Thymus (tissue), 11 donors: ENCODE measurements at regions not wholly inside any gene's neighbourhood (a gene's known extent, or its start where the extent isn't known, plus 50 kb on each side); places are given as distances from the start of the nearest gene placed in this dataset.

Experiments used
- DNase-seq, 9 donors: peaks; one replicate each; pipeline ENCODE4 v3.0.0-alpha.2; 2013; ENCODE audit warnings: low spot score in 9 of 9, low read depth in 6 of 9, missing footprints in 1 of 9
- H3K27ac ChIP-seq, 2 donors: one replicate each; pipeline ENCODE4 v1.5.1; 2013; ENCODE audit warnings: control low read depth in 1 of 2, low read depth in 1 of 2, low read length in 1 of 2, mild to moderate bottlenecking in 1 of 2, moderate library complexity in 1 of 2
- H3K27me3 ChIP-seq, 2 donors: one replicate each; pipeline ENCODE4 v1.5.1; 2013; ENCODE audit warnings: low read length in 1 of 2; ENCODE audit not compliant: control insufficient read depth in 2 of 2, insufficient read depth in 1 of 2
- H3K36me3 ChIP-seq, 2 donors: one replicate each; pipeline ENCODE4 v1.5.1; 2013; ENCODE audit warnings: low read length in 1 of 2, mild to moderate bottlenecking in 1 of 2, moderate library complexity in 1 of 2; ENCODE audit not compliant: control insufficient read depth in 2 of 2, insufficient read depth in 2 of 2
- H3K4me1 ChIP-seq, 2 donors: one replicate each; pipeline ENCODE4 v1.5.1; 2013; ENCODE audit warnings: low read length in 2 of 2; ENCODE audit not compliant: control insufficient read depth in 2 of 2, insufficient read depth in 2 of 2
- H3K4me3 ChIP-seq, 2 donors: one replicate each; pipeline ENCODE4 v1.5.1; 2013; ENCODE audit warnings: low read length in 2 of 2, control low read depth in 1 of 2, mild to moderate bottlenecking in 1 of 2
- H3K9me3 ChIP-seq, 2 donors: one replicate each; pipeline ENCODE4 v1.5.1; 2013; ENCODE audit warnings: low read length in 1 of 2, mild to moderate bottlenecking in 1 of 2; ENCODE audit not compliant: control insufficient read depth in 2 of 2, insufficient read depth in 1 of 2
- WGBS: extraction: QIAGEN DNeasy Blood & Tissue Kit; methylation state at CpG from one replicate; pipeline ENCODE4 v1.1.7; 2013; 5-methylcytosine and 5-hydroxymethylcytosine counted together
- donor health status: healthy.

DNA sequence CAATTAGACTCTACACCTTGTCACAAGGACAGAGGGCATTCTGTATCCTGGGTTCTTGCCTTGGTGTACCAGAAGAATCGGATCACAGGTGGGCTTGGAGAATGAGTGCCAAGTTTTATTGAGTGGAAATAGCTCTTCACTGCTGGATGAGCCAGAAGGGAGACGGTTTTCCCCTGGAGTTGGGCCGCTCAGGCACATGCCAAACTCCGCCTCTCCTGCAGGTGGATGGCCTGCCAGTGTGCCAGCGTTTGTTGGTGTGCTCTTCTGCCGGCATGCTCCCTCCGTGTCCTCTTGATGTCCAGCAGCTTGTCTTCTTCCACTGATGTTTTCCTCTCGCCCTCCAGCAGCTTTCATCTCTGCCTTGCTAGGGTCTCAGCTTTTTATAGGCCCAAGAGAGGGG, 115.5 kb upstream of the RAB27B start:
- peak overlapping the region; percentile 9 to 26 for H3K27ac ChIP-seq
- 79% methylated on average over 8 of the region's 8 CpGs for WGBS
- no peaks in the 10 kb centered on the region for H3K36me3 ChIP-seq
- H3K9me3 ChIP-seq = no peaks in the 10 kb centered on the region
- no peak for DNase-seq
- H3K4me3 ChIP-seq = no peak overlapping the region
- peaks cover 0 to 19% of the 10 kb centered on the region in 2 donors for H3K4me1 ChIP-seq
- no peaks in the 10 kb centered on the region for H3K27me3 ChIP-seq

DNA sequence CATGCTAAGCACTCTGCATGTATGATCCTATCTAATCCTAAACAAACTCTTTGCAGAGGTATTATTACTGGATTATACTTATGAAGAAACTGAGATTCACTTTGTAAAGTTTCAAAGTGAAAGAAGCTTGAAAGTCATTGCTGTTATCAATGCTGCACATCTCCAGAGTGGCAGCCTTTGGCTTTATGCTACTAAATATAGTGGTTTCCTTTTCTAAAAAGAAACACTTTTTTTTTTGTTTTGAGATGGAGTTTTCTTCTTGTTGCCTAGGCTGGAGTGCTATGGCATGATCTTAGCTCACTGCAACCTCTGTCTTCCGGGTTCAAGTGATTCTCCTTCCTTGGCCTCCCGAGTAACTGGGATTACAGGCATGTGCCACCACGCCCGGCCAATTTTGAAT, 114.9 kb upstream of the RAB27B start:
- Histone ChIP-seq H3K36me3 (no peaks in the 10 kb centered on the region), H3K27ac (peak overlapping the region in 1 of 2 donors; percentile 20), H3K27me3 (no peaks in the 10 kb centered on the region), H3K9me3 (no peaks in the 10 kb centered on the region), H3K4me1 (peaks cover 0 to 24% of the 10 kb centered on the region in 2 donors), H3K4me3 (no peak overlapping the region)
- 88% methylated on average over 4 of the region's 4 CpGs for WGBS
- DNase-seq = peak in 4 of 9 donors; percentile 11 to 50 (median 14)

DNA sequence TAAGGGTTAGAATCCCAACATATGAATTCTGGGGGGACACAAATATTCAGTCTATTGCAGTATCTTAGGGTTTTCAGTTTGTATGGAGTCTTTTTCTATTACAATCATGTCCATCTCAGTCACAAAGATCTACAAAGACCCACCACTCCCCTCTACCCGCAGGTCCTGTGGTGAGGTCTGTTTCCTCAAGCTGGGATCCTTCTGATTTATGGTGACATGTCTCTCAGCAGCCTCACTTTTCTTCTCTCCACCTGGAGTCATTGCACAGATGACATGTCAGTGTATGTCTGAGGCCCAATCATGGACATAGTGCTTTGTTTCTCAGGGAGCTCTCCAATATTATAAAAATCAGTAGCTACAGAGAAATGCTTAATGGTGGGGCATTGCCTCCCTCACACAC, 113.4 kb upstream of the RAB27B start:
- 11% methylated on average over 1 of the region's 1 CpG for WGBS
- no peaks in the 10 kb centered on the region for H3K36me3 ChIP-seq
- no peaks in the 10 kb centered on the region for H3K27me3 ChIP-seq
- H3K9me3 ChIP-seq = no peaks in the 10 kb centered on the region
- H3K4me3 ChIP-seq = no peak overlapping the region
- H3K4me1 ChIP-seq = peaks cover 0 to 24% of the 10 kb centered on the region in 2 donors
- no peak overlapping the region for H3K27ac ChIP-seq
- DNase-seq = no peak

DNA sequence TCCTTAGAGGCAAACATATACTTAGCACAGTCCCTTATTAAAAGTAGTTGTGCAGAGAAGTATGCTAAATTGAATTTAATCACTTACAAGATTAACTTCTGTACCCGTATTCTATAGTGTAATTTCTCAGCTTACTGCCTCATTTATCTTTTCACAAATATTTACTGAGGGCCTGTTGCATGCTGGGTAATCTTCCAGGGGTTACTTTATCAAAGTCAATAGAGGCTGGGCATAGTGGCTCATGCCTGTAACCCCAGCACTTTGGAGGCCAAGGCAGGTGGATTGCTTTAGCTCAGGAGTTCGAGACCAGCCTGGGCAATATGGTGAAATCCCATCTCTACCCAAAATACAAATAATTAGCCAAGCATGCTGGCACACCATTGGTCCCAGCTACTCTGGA, 111.7 kb upstream of the RAB27B start:
- Histone ChIP-seq H3K4me1 (peaks cover 0 to 24% of the 10 kb centered on the region in 2 donors), H3K4me3 (no peak overlapping the region), H3K27ac (no peak overlapping the region), H3K27me3 (no peaks in the 10 kb centered on the region), H3K9me3 (no peaks in the 10 kb centered on the region), H3K36me3 (no peaks in the 10 kb centered on the region)
- WGBS = 97% methylated on average over 2 of the region's 2 CpGs
- no peak for DNase-seq

DNA sequence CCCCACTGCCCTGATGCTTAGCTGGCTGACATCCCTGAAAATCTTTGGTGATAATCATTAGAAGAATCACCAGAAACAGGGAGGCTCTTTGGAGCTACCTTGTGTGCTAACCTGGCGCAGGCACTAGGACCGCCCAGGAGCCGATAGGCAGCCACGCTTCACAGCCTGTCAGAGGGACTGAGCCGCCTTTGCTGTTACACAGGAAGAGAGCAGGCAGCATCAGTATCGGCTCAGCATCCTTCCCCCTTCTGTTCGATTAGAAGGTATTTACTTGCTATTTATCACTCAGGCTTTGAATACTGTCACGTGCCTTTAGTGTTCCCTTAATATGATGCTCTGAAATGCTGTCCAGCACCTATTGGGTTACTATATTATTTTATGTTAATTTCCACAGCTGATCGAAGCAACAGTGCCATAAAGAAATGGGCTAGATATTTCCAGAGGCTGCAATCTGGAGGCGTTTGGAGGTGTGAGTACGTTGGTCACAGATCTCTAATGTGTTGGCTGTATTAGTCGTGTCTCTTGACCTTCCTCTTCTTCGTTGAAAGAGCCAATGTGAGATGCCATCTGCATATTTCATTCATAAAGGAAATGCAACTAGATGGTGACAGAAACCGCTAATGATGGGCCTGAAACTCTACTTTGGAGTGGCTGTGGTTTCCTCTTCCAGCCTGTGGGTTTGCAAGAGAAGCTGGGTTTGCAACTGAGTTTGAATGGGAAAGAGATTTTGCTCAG, 110.4 kb upstream of the RAB27B start:
- Histone ChIP-seq H3K9me3 (no peaks in the 10 kb centered on the region), H3K4me3 (peak overlapping the region in 1 of 2 donors; percentile 13), H3K4me1 (peaks cover 0 to 19% of the 10 kb centered on the region in 2 donors), H3K36me3 (no peaks in the 10 kb centered on the region), H3K27me3 (no peaks in the 10 kb centered on the region), H3K27ac (no peak overlapping the region)
- 2% methylated on average over 14 of the region's 14 CpGs for WGBS
- peak in 8 of 9 donors; percentile 9 to 76 (median 38) for DNase-seq

DNA sequence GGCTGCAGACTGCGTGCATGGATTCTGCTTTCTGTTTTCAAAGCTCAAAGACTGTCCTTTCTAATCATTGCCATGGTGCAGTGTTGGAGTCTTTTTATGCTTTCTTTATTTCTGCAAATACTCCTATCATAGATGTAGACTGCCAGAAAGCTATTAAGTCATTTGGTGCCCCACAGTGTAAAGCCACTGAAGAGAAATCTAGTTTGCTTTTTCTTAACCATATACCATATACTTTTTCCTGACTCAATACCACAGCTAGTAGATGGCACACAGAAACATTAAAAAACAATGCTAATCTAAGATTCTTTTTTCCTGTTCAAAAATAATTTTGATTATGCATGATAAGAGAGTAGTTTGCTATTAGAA, 109.9 kb upstream of the RAB27B start:
- Histone ChIP-seq H3K27ac (no peak overlapping the region), H3K27me3 (no peaks in the 10 kb centered on the region), H3K4me1 (peaks cover 0 to 16% of the 10 kb centered on the region in 2 donors), H3K4me3 (no peak overlapping the region), H3K36me3 (no peaks in the 10 kb centered on the region), H3K9me3 (no peaks in the 10 kb centered on the region)
- WGBS = 5% methylated on average over 1 of the region's 1 CpG
- no peak for DNase-seq

DNA sequence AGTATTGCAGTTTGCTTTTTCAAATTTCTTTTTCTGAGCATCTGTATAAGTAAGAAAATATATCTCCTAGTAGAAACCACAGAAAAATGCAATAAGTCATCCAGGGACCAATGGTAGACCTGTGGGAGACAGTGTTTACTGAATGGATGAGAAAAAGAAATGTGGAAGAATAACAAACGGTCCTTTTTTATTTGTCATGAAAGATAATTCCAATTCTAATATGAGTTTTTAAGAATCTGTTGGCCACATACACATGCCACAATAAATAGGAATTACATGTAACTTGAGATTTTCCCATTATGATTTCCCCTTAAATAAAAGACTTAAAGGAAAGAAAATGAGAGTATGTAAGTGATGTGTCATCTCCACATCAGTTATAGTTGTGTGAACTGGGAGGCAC, 107.7 kb upstream of the RAB27B start:
- Histone ChIP-seq H3K27ac (no peak overlapping the region), H3K4me1 (peaks cover 0 to 8% of the 10 kb centered on the region in 2 donors), H3K27me3 (no peaks in the 10 kb centered on the region), H3K9me3 (no peaks in the 10 kb centered on the region), H3K36me3 (no peaks in the 10 kb centered on the region), H3K4me3 (no peak overlapping the region)
- DNase-seq = no peak
- WGBS = 98% methylated on average over 1 of the region's 1 CpG

DNA sequence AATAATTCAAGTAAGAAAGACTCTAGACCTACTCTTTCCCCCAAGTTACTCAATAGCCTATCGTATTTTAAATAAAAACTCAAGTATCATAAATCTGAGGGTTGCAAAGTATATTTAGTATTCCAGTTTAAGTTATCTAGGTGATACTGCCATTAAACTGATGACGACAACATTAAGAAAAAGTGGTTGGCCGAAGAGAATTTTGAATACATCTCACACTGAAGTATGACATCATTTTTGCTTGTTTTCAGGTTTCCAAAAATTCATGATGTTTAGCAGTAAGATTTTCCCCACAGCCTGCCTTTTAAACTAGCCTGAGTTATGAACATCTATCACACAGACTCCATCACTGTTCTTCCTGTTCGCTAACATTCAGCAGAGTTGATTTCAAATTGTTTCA, 102.1 kb upstream of the RAB27B start:
- no peak overlapping the region for H3K27ac ChIP-seq
- no peaks in the 10 kb centered on the region for H3K27me3 ChIP-seq
- 96% methylated on average over 4 of the region's 4 CpGs for WGBS
- H3K36me3 ChIP-seq = no peaks in the 10 kb centered on the region
- no peak overlapping the region for H3K4me3 ChIP-seq
- DNase-seq = no peak
- H3K9me3 ChIP-seq = no peaks in the 10 kb centered on the region
- H3K4me1 ChIP-seq = no peaks in the 10 kb centered on the region

DNA sequence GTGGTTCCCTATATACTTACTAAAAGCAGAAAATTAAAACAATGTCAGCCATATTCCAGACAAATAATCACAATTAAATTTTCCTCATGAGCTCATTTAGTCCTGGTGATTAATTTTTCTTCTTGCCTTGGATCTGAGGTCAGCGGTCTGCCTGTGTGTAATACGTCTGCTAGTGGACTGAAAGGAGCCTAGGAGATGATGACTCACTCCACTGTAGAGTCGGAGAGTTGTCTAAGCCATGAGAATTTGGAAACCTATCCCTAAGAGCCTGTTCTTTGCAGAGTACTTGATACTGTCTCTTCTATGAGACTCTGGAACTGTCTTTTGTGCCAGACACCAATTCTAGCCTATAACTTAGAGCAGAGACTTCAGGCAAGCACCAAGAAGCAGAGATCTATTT, 94.2 kb upstream of the RAB27B start:
- Histone ChIP-seq H3K27ac (no peak overlapping the region), H3K4me3 (no peak overlapping the region), H3K27me3 (no peaks in the 10 kb centered on the region), H3K36me3 (no peaks in the 10 kb centered on the region), H3K9me3 (no peaks in the 10 kb centered on the region), H3K4me1 (no peaks in the 10 kb centered on the region)
- DNase-seq = no peak
- 94% methylated on average over 3 of the region's 3 CpGs for WGBS
